Bronchial epithelial cell (primary cell): ENCODE measurements at regions not wholly inside any gene's neighbourhood (a gene's known extent, or its start where the extent isn't known, plus 50 kb on each side); places are given as distances from the start of the nearest gene placed in this dataset.

Experiments
- DNase-seq: peaks from one replicate; pipeline ENCODE4 v3.0.0-alpha.2; 2010; ENCODE audit warnings: low read depth
- FAIRE-seq: peaks from 2 replicates; lab custom pipeline; 2011; peaks lifted over from hg19 to GRCh38; lab: Jason Lieb, UNC
- H3K27me3 ChIP-seq: 2 replicates; pipeline ENCODE4 v1.5.1; 2011; ENCODE audit warnings: low read length; ENCODE audit not compliant: control insufficient read depth, insufficient read depth
- H3K36me3 ChIP-seq: 2 replicates; pipeline ENCODE4 v1.5.1; 2011; ENCODE audit warnings: low read length; ENCODE audit not compliant: control insufficient read depth, insufficient read depth
- H3K4me3 ChIP-seq: 2 replicates; pipeline ENCODE4 v1.5.1; 2011; ENCODE audit warnings: mild to moderate bottlenecking, low read depth, low read length, control low read depth
- TF ChIP-seq, protein P1 (sequence below): IDR thresholded peaks from 2 replicates; pipeline ENCODE4 v1.5.1; 2011; ENCODE audit warnings: mild to moderate bottlenecking, moderate library complexity, low read length, control low read depth, inconsistent platforms; ENCODE audit not compliant: insufficient read depth, severe bottlenecking

DNA sequence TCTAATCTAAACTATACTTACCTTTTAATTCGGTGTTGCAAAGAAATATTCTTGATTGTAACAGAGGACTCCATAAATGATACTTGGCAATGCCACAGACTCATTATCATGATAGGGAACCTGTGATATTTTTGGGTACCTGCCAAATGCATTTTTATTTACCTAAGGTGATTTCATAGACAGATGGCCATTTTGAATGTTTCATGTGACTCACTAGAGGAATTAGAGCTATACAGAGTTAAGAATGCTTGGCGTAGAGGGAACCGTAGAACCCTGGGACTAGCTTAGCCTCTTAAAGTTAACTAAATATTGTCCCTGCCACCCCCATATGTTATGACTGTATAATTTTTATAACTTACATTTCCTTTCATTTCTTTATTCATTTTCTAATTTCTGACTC lies 136.1 kb downstream of the DISP1 start:
- Histone ChIP-seq H3K27me3 (no peaks in the 10 kb centered on the region), H3K36me3 (no peaks in the 10 kb centered on the region), H3K4me3 (no peak overlapping the region)
- TF ChIP-seq, protein P1, sequence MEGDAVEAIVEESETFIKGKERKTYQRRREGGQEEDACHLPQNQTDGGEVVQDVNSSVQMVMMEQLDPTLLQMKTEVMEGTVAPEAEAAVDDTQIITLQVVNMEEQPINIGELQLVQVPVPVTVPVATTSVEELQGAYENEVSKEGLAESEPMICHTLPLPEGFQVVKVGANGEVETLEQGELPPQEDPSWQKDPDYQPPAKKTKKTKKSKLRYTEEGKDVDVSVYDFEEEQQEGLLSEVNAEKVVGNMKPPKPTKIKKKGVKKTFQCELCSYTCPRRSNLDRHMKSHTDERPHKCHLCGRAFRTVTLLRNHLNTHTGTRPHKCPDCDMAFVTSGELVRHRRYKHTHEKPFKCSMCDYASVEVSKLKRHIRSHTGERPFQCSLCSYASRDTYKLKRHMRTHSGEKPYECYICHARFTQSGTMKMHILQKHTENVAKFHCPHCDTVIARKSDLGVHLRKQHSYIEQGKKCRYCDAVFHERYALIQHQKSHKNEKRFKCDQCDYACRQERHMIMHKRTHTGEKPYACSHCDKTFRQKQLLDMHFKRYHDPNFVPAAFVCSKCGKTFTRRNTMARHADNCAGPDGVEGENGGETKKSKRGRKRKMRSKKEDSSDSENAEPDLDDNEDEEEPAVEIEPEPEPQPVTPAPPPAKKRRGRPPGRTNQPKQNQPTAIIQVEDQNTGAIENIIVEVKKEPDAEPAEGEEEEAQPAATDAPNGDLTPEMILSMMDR: no peak
- DNase-seq (peak; percentile 96), FAIRE-seq (no peak)

DNA sequence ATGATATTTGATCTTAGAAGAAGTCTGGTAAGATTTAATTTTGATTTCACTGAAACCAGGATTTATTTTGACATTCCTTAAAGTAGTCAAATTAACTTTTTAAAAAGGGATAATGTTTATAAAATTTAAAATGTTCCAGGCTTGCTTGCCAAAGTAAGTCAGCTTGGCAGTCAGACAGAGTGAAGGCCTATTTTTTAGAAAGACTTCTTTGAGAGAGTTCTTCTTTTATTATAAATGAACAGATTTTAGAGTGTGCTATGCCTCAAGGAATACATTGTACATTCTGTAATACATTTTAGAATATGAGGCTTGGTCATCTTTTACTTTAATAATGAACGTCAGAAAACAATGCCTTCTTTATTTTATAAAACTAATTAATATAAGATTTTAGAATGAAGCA lies 138.7 kb downstream of the DISP1 start:
- FAIRE-seq (no peak), DNase-seq (no peak)
- no peaks in the 10 kb centered on the region for H3K36me3 ChIP-seq
- H3K4me3 ChIP-seq: no peak overlapping the region
- TF ChIP-seq, protein P1: no peak
- H3K27me3 ChIP-seq: no peaks in the 10 kb centered on the region

DNA sequence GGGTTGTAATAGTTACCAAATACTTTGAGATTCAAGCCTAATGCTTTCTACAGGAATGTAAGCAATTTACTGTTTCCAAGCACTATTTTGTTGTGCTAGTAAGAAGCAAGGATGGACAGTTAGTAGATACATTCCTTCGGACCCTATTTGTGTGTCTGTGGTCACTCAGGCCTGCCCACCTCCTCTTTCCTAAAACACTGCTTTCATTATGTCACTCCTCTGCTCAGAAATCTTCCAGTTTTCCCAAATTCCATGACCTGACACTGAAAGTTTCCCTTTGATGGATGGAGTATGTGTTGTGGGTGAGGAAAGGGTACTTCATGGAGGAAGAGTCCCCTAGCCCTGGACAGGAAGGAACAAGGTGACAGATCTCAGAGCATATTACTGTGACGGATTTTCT lies 141.1 kb downstream of the DISP1 start:
- TF ChIP-seq, protein P1: no peak
- Histone ChIP-seq H3K36me3 (no peaks in the 10 kb centered on the region), H3K4me3 (no peak overlapping the region), H3K27me3 (no peaks in the 10 kb centered on the region)
- no peak for FAIRE-seq
- DNase-seq: no peak

DNA sequence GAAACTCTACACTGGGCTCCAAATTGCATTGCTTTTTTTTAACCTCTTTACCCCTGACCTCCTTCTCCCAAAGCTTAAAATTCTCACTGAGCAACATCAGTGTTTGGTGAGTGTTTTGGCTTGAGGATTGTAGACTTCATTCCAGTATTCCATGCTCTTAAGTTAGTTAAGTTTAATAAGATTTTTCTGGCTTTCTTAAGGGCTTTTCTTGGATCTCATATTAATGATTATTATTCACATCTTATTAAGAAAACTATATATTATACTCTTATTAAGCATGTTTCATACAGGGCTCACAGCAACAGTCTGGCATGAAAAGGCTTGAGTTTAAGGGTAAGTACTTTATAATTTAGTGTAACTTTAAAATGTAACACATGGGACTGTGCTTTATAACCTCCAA lies 141.8 kb downstream of the DISP1 start:
- H3K27me3 ChIP-seq: no peaks in the 10 kb centered on the region
- FAIRE-seq (no peak), DNase-seq (no peak)
- TF ChIP-seq, protein P1: no peak
- H3K4me3 ChIP-seq: no peak overlapping the region
- no peaks in the 10 kb centered on the region for H3K36me3 ChIP-seq

DNA sequence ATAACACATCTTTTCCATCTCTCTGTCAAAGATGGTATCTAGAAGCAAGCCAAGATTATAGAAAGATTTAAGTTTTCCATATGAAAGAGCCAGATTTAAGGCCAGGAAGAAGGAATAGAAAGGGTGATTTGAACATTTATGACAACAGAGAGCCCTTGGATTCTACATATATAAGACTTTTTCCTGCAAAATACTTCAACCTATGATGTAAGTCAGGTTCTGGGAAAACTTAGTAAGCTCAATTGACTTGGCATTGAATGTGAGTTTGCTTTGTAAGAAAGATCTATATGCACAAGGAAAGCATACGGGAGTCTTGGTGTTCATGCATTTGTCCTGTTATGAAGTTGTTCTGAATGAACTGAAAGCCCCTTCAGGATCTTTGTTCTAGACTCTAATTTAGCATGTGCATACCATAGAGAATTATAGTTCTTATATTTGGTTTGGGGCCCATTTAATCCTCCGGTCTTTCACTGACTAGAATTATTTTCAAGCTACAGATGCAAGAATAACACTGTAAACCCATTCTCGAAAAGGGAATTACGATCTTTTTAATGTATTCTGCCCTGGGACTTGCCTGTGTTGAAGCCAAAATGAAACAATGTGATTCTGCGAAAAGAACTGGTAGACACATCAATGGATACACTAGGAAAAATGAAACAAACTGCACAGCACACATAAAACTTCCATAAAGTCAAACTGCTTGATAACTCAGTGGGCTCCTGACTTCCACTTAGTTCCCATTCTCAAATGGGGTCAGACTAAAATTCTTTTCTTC lies 152.8 kb downstream of the DISP1 start:
- DNase-seq: no peak
- FAIRE-seq: no peak
- no peaks in the 10 kb centered on the region for H3K36me3 ChIP-seq
- TF ChIP-seq, protein P1: no peak
- no peaks in the 10 kb centered on the region for H3K27me3 ChIP-seq
- no peak overlapping the region for H3K4me3 ChIP-seq

DNA sequence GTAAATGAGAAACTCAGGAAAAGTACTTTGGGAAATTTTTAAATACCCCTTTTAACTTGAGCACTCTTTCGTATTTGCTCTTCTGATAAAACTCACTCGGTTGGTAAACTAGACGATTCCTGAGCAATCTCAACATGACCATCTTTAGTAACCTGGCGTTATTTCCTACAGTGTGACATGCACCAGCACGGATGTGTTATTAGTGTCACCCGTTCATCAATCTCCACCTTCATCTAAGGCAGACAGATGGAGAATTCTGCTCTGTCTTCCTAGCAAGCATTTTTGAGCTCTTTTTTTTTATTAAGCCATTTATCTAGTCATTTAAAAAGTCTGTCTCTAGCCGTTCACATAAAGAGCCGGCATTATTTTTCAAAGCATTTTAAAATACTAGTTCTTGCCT lies 155.2 kb downstream of the DISP1 start:
- FAIRE-seq (no peak), DNase-seq (no peak)
- no peak overlapping the region for H3K4me3 ChIP-seq
- TF ChIP-seq, protein P1: no peak
- H3K36me3 ChIP-seq: no peaks in the 10 kb centered on the region
- H3K27me3 ChIP-seq: no peaks in the 10 kb centered on the region
